ENCODE measurements at regions not wholly inside any gene's neighbourhood (a gene's known extent, or its start where the extent isn't known, plus 50 kb on each side); places are given as distances from the start of the nearest gene placed in this dataset.

DNA sequence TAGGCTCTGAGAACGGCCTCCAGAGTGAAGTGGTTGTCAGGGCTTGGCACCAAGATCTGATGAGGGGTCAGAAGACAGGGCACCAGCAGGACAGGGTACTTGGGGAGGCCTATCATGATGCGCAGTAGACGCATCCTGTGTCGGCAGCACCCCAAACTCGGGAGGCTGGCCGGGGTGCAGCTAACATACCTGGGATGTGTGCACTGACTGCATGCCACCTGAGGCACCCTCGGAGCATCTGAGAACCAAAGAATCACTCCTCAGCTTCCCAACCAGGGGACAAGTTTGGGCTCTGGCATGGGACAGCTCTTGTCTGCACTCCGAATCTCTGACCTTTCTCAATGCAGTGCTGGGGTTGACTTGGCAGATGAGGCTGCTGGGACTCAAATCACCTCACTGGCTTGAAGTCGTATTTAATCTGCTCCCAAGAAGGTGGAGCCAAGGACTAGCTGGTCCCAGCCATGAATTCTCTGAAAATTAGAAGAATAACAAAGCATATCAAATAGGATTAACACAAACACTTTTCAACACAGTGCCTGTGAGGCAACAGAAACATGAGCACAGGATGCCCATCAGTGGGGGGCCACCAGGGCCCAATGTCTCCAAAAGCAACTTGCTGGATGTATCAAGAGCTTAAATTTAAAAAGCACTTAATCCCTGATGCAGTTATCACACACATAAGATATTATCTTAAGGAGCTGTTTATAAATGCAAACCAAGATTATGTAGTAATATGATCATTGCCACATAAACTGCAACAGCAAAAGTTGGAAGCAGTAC, 348.8 kb downstream of the PREX1 start:
- TF ChIP-seq, protein P1, sequence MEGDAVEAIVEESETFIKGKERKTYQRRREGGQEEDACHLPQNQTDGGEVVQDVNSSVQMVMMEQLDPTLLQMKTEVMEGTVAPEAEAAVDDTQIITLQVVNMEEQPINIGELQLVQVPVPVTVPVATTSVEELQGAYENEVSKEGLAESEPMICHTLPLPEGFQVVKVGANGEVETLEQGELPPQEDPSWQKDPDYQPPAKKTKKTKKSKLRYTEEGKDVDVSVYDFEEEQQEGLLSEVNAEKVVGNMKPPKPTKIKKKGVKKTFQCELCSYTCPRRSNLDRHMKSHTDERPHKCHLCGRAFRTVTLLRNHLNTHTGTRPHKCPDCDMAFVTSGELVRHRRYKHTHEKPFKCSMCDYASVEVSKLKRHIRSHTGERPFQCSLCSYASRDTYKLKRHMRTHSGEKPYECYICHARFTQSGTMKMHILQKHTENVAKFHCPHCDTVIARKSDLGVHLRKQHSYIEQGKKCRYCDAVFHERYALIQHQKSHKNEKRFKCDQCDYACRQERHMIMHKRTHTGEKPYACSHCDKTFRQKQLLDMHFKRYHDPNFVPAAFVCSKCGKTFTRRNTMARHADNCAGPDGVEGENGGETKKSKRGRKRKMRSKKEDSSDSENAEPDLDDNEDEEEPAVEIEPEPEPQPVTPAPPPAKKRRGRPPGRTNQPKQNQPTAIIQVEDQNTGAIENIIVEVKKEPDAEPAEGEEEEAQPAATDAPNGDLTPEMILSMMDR (IDR thresholded peaks at IDR 0.05), result no peak

DNA sequence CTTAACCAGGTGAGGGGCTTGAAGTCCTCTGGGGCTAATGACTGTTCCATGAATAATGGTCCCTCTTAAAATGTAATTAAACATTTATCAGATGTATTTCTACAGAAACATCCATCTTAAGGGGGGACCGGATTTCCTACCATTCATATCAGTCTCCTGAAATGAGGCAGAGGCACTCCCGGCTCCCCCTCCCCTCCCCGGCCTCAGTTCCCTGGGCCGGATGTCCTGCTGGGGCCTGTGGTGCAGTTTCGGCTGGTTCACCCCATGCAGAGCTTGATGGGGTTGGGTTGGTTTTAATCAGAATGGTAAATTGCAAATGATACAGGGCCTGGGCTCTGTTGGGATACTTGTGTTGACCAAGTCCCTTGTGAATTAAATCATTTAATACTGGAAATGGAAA, 349.4 kb downstream of the PREX1 start:
- TF ChIP-seq, protein P1 (IDR thresholded peaks at IDR 0.05), result no peak

DNA sequence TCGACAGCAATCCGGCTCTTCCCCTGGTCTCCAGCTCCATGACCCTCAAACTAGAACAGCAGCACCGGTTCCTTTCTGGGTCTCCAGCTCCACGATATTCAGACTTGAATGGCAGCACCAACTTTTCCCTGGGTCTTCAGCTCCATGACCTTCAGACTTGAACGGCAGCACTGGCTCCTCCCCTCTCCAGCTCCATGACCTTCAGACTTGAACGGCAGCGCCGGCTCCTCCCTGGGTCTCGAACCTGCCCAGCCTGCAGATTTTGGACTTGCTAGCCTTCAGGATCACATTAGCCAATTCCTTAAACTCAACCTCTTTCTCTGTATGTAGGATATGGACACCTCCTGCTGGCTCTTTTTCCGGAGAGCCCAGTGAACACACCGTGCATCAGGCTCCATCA, 350.9 kb downstream of the PREX1 start:
- TF ChIP-seq, protein P1 (IDR thresholded peaks at IDR 0.05), result no peak

DNA sequence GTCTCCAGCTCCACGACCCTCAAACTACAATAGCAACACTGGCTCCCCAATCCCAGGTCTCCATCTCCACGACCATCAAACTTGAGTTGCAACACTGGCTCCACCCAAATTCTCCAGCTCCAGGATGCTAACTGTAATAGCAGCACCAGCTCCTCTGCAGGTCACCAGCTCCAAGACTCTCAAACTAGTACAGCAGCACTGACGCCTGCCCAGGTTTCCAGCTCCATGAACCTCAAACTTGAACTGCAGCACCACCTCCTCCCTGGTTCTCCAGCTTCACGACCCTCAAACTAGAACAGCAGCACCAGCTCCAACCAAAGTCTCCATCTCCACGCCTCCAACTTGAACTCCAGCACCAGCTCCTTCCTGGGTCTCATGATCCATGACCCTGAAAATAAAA, 353.8 kb downstream of the PREX1 start:
- TF ChIP-seq, protein P1 (IDR thresholded peaks at IDR 0.05), result no peak

DNA sequence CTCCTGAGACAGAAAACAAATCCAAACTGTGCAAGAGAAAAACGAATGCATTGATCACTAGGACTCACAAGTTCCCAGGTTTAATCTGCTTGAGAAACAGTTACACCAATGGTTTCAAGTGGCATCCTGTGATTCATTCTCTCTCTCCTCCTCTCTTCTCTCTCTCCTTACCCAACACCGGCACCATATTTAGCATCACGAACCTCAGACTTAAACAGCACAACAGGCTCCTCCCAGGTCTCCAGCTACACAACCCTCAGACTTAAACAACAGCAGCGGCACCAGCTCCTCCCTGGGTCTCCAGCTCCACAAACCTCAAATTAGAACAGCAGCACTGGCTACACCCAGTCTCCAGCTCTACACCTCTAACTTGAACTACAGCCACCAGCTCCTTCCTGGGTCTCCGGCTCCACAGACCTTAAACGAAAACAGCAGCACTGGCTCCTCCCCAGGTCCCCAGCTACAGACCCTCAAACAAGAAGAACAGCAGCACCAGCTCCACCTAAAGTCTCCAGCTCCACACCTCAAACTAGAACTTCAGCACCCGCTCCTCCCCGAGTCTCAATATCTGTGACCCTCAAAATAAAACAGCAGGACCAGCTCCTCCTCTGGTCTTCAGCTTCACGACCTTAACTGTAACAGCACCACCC, 355.9 kb downstream of the PREX1 start:
- TF ChIP-seq, protein P1 (IDR thresholded peaks at IDR 0.05), result no peak

DNA sequence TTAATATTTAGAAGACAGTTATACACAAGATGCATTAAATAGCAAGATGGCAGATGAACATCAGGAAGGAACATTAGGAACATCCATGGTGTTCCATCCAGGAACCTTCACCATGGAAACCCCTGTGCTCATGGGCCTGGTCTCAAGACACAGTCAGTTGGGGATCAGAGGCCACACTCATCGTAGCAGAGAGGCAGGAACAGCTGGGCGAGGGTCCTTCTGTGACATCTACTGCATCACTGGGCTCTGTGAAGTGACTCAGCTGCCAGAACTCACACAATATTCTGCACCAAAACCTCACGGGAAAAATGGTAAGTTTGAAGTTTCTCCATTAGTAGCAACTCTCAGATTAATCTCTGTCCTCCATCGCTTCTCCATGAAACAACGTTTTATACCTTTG, 356.6 kb downstream of the PREX1 start:
- TF ChIP-seq, protein P1 (IDR thresholded peaks at IDR 0.05), result no peak

DNA sequence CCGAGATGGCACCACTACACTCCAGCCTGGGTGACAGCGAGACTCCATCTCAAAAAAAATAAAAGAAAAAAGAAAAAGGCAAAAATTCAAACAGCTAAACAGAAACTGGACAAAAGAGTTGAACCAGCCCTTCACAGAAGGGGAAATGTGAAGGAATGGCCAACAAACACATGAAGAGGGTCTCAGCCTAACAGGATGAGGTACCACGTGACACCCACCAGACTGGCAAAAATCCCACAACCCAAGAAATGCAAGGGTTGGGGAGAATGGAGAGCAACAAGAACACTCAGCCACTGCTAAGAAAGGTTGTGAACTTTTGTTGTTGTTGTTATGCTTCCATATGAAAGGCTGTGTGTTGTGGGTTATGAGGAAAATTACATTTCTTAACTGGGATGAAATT, 357.7 kb downstream of the PREX1 start:
- TF ChIP-seq, protein P1 (IDR thresholded peaks at IDR 0.05), result no peak
